ENCODE measurements at regions not wholly inside any gene's neighbourhood (a gene's known extent, or its start where the extent isn't known, plus 50 kb on each side); places are given as distances from the start of the nearest gene placed in this dataset.
"Not testable (repeated sequence)": the region's sequence is repeated elsewhere in the genome, so short reads cannot be mapped to it uniquely, and the experiment has no call there.

GRCh38 chr4:140220058-140220457 lies 66.1 kb upstream of the MAML3 start:
- FAIRE-seq (no peak), DNase-seq (ENCODE audit: low spot score in 2 of 2) (no peak)

GRCh38 chr4:140219567-140219966 lies 65.6 kb upstream of the MAML3 start:
- no peak for FAIRE-seq
- no peak for DNase-seq (ENCODE audit: low spot score in 2 of 2)

GRCh38 chr4:140219070-140219469 lies 65.1 kb upstream of the MAML3 start:
- not testable (repeated sequence) for DNase-seq (ENCODE audit: low spot score in 2 of 2)

GRCh38 chr4:140213749-140214148 lies 59.8 kb upstream of the MAML3 start:
- FAIRE-seq (no peak), DNase-seq (ENCODE audit: low spot score in 2 of 2) (no peak)

More at GRCh38 chr4:140219070-140219469, 65.1 kb upstream of the MAML3 start:
- not testable (repeated sequence) for FAIRE-seq

- no peak for DNase-seq (ENCODE audit: low spot score in 2 of 2)
- FAIRE-seq = no peak
These were observed 59.1 kb upstream of the MAML3 start for GRCh38 chr4:140213116-140213515.

- DNase-seq (ENCODE audit: low spot score in 2 of 2) = no peak
- FAIRE-seq = no peak
These were observed 58.7 kb upstream of the MAML3 start for GRCh38 chr4:140212646-140213045.

- DNase-seq (ENCODE audit: low spot score in 2 of 2) = no peak
- FAIRE-seq = no peak
These were observed 58.2 kb upstream of the MAML3 start for GRCh38 chr4:140212194-140212593.

- no peak for DNase-seq (ENCODE audit: low spot score in 2 of 2)
- no peak for FAIRE-seq
These were observed 57.7 kb upstream of the MAML3 start for GRCh38 chr4:140211693-140212092.

- DNase-seq (ENCODE audit: low spot score in 2 of 2) (no peak), FAIRE-seq (no peak)
These were observed 57.2 kb upstream of the MAML3 start for GRCh38 chr4:140211161-140211560.

- DNase-seq (ENCODE audit: low spot score in 2 of 2) = no peak
- no peak for FAIRE-seq
These were observed 54.9 kb upstream of the MAML3 start for GRCh38 chr4:140208921-140209320.
